LNCAP (cell line): ENCODE measurements at regions not wholly inside any gene's neighbourhood (a gene's known extent, or its start where the extent isn't known, plus 50 kb on each side); places are given as distances from the start of the nearest gene placed in this dataset.

Experiments used
- TF ChIP-seq, protein P1 (sequence below): fragments of 450-650 bp; IDR thresholded peaks from 2 replicates; pipeline ENCODE4 v1.5.1; 2017; ENCODE audit warnings: mild to moderate bottlenecking

DNA sequence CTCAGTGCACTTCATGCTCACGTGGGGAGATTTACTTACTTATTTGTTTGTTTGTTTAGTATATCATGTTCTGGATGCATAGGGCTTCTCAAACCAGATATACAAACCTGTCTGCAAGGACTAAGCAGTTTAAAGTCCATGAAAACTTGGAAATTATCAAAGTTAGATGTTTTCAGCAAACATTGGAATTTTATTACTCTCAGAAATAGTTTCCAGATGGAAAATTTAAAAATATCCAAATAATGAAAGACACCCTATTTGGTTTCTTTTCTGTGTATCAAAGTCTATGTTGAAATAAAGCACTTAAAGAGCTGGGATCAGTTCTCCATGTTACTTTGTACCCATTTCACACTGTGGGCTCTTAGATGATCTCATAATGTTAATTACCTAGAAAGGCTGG is 312.1 kb downstream of the PPP1R2C start:
- TF ChIP-seq, protein P1, sequence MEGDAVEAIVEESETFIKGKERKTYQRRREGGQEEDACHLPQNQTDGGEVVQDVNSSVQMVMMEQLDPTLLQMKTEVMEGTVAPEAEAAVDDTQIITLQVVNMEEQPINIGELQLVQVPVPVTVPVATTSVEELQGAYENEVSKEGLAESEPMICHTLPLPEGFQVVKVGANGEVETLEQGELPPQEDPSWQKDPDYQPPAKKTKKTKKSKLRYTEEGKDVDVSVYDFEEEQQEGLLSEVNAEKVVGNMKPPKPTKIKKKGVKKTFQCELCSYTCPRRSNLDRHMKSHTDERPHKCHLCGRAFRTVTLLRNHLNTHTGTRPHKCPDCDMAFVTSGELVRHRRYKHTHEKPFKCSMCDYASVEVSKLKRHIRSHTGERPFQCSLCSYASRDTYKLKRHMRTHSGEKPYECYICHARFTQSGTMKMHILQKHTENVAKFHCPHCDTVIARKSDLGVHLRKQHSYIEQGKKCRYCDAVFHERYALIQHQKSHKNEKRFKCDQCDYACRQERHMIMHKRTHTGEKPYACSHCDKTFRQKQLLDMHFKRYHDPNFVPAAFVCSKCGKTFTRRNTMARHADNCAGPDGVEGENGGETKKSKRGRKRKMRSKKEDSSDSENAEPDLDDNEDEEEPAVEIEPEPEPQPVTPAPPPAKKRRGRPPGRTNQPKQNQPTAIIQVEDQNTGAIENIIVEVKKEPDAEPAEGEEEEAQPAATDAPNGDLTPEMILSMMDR, result no peak

DNA sequence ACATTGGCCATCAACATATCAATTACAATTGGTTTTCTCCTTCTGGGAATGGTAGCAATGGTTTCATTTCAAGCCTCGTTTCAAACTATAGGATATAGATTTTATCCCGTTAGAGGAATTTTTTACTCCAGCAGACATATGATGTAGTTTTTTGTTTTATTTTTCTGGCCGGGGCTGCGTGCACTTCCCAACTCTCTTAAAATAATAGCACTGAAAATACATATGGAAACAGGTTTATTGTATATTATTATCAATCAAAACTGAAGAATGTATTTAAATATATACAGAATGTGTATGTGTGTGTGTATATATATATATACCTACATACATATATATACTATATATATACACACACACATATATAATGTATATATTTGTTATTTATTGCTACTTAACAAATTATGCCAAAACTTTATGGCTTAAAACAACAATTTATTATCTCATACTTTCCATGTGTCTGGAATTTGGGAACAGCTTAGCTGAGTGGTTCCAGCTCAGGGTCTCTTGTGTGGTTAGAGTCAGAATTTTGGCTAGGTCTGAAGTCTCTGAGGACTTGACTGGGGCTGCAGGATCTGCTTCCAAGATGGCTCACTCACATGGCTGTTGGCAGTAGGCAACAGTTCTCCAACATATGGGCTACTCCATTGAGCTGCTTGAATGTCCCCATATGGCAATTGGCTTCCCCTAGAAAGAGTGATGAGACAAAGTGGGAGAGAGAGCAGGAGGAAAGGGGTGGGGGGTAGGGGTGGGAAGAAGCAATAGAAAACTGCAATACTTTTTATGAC is 314.1 kb downstream of the PPP1R2C start:
- TF ChIP-seq, protein P1, result no peak

DNA sequence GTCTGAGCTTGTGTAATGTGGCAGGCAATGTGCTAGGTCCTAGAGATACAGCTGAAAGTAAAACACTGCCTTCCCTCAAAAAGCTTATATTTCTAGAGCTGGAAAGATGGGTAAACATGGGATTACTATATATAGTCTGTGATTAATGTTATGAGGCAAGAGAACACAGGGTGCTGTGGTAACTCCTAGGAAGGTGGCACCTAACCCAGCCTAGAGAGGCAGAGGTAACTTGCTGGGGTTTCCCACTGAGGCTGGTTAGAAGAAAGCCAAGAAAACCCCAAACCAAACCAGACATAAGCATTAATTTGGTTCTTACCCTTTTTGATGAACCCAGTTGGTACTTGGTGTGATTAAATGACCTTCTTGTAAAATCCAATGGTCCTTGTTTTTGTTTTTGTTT is 315.0 kb downstream of the PPP1R2C start:
- TF ChIP-seq, protein P1, result no peak

DNA sequence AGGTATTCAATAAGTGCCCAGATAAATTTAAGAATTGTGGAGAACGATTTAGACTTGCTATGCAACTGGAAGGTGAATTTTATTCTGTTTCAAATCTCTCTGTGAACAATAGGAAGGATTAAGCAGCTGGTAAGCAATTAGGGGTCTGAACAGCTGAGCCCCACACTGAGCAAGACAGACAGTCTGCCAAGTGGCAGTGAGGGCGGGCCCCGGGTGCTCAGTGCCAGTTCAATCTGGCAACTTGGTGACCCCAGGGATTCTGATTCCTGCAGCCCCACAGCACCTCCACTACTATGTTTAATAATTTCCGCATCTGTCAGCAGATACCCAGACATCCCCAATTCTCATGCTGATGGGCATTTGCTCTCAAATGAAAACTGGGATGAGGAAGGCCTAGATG is 317.3 kb downstream of the PPP1R2C start:
- TF ChIP-seq, protein P1, result no peak

DNA sequence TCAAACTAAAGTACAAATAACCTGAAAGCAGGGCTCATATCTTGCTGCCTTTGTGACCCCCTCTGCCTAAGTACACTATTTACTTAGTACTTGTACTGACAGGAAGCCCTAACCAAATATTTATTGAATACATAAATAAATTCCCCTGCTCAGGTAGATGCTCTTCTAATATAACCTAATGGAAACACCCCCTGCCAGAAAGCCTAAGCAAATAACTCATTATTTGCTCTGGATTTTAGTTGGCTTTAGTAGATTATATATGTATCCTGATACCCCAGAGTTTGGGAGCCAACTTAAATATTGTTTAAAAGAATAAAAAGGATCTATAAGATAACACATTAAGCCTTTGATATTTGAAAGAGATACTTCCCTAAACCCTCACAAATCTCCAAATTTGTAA is 318.2 kb downstream of the PPP1R2C start:
- TF ChIP-seq, protein P1, result no peak

DNA sequence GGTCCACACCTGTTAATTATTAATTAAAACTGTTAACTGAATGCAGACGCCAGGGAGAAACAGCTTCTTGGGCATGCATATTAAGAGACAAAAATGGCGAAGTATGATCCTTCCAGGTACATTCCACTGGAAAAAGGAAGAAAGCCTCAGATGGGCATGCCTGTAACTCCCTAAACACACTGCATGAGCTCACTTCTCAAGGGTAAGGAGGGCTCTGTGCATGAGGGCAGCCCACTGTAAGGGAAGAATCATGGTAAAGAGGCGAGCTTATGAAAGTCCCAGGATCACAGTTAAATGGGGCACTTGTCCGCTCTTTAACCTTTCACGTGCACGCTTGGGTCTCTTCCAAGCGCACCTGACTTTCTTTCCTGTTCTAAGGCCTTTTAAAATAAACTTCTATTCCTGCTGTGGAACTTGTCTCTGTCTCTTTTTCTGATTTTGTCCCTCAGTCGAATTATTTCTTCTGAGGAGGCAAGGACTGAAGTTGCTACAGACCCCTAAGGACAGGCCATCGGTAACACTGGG is 321.7 kb downstream of the PPP1R2C start:
- TF ChIP-seq, protein P1, result no peak

DNA sequence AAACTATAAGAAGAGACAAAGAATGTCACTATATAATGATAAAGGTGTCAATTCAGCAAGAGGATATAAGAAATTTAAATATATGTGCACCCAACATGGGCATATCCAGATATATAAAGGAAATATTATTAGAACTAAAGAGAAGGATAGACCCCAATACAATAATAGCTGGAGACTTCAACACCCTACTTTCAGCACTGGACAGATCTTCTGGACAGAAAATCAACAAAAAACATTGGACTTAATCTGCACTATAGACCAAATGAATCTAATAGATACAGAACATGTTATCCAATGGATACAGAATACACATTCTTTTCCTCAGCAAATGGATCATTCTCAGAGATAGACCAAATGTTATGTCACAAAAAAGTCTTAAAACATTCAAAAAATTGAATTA is 327.7 kb downstream of the PPP1R2C start:
- TF ChIP-seq, protein P1, result no peak
